Omental fat pad (tissue), 3 donors: ENCODE measurements at regions not wholly inside any gene's neighbourhood (a gene's known extent, or its start where the extent isn't known, plus 50 kb on each side); places are given as distances from the start of the nearest gene placed in this dataset.

Source experiments
- ATAC-seq: fragments of 150-250 bp; one replicate; pipeline ENCODE4 v1.9.1; 2016; ENCODE audit warnings: mild to moderate bottlenecking, moderate library complexity; ENCODE audit not compliant: low FRiP score
- DNase-seq: peaks from one replicate; pipeline ENCODE4 v3.0.0-alpha.2; 2019; ENCODE audit warnings: low spot score
- TF ChIP-seq, protein P1 (sequence below), 3 donors: fragments of 450-650 bp; IDR thresholded peaks; one replicate each; pipeline ENCODE4 v1.5.1; 2016 to 2017; ENCODE audit warnings: antibody characterized with exemption in 3 of 3, mild to moderate bottlenecking in 3 of 3, moderate library complexity in 2 of 3

DNA sequence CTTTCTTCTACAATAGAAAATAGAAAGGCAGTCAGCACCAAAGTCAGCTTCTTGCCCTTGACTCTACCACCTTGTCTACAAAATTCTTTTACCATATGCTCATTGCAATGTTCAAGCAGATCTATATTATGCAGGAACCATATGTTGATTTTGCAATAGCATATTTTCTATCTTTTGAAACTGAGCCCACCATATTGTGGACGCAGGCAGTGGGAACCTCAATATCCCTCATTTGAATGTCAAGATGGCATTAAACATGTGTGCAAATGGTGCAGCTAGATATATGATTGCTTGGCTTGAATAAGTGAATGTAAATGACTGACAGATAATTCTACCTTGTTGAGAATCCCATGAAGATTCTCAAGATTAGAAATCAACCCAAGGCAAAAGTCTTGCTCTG lies 412.7 kb upstream of the FSHR start:
- ATAC-seq (no peak), DNase-seq (no peak)
- TF ChIP-seq, protein P1, sequence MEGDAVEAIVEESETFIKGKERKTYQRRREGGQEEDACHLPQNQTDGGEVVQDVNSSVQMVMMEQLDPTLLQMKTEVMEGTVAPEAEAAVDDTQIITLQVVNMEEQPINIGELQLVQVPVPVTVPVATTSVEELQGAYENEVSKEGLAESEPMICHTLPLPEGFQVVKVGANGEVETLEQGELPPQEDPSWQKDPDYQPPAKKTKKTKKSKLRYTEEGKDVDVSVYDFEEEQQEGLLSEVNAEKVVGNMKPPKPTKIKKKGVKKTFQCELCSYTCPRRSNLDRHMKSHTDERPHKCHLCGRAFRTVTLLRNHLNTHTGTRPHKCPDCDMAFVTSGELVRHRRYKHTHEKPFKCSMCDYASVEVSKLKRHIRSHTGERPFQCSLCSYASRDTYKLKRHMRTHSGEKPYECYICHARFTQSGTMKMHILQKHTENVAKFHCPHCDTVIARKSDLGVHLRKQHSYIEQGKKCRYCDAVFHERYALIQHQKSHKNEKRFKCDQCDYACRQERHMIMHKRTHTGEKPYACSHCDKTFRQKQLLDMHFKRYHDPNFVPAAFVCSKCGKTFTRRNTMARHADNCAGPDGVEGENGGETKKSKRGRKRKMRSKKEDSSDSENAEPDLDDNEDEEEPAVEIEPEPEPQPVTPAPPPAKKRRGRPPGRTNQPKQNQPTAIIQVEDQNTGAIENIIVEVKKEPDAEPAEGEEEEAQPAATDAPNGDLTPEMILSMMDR (IDR thresholded peaks at IDR 0.05): no peak

DNA sequence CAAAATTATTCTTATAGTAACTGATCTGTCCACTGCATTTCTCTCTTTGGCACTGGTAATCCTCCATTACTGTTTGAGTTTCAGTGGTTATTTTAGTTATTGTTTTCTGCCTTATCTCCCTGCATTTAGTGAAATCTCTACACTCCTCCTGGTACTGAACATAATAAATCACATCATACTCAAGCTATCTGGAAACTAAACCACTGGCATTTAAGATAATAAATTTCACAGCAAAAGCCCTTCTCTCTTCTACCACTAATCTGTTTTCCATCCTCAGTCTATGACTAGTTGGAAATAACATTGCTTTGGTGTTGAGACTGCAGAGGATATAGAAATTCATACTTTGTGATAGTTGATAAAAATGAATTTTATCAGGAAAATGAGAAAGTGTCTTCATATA lies 399.3 kb upstream of the FSHR start:
- TF ChIP-seq, protein P1 (IDR thresholded peaks at IDR 0.05): no peak
- ATAC-seq (no peak), DNase-seq (no peak)

DNA sequence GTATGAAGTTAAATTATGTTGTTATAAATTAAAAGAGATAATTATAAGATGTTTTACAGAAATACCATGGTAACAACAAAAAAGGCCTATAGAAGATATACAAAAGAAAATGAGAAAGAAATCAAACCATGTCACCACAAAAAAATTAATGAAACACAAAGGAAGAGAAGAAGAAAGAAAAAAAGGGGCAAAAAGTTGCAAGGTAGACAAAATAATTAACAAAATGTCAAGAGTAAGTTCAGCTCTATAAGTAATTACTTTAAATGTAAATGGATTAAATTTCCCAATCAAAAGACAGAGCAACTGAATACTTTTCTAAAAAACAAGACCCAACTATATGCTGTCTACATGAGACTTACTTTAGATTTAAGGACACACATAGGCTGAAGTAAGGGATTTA lies 378.4 kb upstream of the FSHR start:
- DNase-seq (no peak), ATAC-seq (no peak)
- TF ChIP-seq, protein P1 (IDR thresholded peaks at IDR 0.05): no peak

DNA sequence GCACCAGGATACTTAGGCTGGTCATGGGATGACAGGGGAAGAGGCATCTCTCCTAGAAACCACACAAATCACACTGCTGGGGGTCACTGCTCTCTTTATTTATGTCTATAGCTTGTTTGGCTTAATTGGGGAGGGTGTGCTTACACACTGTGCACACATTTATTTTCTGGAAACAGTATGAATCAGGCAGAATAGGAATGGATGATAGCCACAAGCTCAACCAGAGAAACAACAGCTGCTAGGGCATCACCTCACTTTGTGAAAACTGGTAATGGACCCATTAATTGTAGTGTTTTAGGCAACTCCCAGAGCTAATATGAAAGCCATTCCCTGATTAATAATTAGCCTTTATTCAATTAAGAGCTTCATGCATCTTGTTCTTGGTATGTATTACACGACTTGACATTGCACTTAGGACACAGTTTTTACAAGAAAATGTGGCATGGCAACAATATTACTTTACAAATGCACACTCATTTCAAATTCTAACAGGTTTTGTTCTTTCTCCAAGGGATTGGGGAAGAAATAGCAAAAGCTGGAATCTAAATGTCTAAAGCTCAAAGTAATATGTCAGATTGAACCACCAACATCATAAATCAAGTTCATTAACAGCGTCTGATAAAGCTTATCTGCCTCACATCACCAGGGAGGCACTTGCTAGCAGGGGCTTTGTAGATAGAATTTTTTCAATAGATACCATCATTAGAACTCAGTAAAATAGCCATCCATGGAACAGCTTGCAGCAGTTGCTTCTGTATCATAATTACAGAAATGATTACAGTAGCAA lies 361.9 kb upstream of the FSHR start:
- DNase-seq: no peak
- no peak for ATAC-seq
- TF ChIP-seq, protein P1 (IDR thresholded peaks at IDR 0.05): no peak

DNA sequence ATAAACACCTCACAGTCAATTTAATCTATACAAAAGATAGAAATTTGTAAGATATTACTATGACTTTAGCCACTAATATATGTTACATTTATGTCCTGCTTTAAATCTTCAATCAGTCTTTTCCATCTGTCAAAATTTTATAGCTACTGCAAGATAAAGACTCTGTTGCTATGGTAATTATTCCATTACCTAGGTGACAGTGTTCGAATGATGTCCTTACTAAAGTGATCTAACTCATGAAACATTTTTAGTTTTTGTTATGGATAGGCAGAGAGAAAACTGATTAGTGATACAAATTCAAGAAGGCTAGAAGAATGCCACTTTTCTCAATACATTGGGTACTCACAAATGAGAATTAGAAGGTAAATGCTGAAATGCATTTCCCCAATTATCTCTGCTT lies 359.9 kb upstream of the FSHR start:
- TF ChIP-seq, protein P1 (IDR thresholded peaks at IDR 0.05): no peak
- DNase-seq: no peak
- no peak for ATAC-seq

DNA sequence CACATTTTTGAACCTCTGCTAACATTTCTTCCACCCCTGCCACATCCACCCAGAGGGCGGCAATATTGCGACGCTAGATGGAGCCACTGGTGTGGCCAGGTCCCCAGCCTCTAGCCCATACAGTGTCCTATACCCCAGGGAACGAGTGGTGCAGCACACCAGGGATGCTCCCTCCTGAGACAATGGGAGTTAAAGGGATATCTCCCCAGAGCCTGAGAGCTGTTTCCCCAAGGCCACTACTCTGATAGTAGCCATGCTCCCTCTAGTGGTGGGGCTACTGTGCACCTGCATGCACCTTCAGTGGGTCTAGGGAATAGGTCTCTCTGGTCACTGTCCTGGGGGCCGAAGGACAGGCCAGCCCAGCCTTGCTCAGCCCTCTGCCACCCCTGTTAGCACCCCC lies 336.4 kb upstream of the FSHR start:
- TF ChIP-seq, protein P1 (IDR thresholded peaks at IDR 0.05): no peak
- DNase-seq (no peak), ATAC-seq (no peak)

DNA sequence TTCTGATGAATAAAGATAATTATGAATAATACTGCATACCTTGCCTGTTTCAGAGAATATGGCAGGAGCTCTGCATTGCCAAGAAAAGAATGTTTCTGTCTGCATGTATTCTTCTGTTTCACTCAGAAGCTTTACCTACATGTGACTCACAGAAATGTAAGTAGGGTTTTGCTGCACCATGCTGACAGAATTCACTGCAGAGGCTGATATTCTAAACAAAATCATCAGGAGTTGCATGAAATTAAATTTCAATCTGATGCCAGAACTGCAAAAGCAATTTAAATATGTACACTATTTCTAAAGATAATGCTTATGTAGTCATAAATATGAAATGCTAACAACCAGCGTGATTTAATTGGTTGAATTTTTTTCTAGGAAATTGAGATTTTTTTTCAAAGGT lies 332.8 kb upstream of the FSHR start:
- DNase-seq (no peak), ATAC-seq (no peak)
- TF ChIP-seq, protein P1 (IDR thresholded peaks at IDR 0.05): no peak
